Ishikawa (cell line): ENCODE measurements at regions not wholly inside any gene's neighbourhood (a gene's known extent, or its start where the extent isn't known, plus 50 kb on each side); places are given as distances from the start of the nearest gene placed in this dataset.

Source experiments
- CEBPB ChIP-seq: IDR thresholded peaks from 2 replicates; pipeline ENCODE4 v1.6.1; 2012
- EGR1 ChIP-seq: IDR thresholded peaks from 2 replicates; pipeline ENCODE4 v1.6.1; 2012
- EP300 ChIP-seq: IDR thresholded peaks from 2 replicates; pipeline ENCODE4 v1.6.1; 2012; ENCODE audit warnings: borderline replicate concordance
- RAD21 ChIP-seq: IDR thresholded peaks from 2 replicates; pipeline ENCODE4 v1.6.1; 2012; ENCODE audit warnings: low read depth
- YY1 ChIP-seq: IDR thresholded peaks from 2 replicates; pipeline ENCODE4 v1.6.1; 2012; ENCODE audit warnings: low read depth
- TF ChIP-seq, protein P1 (sequence below): IDR thresholded peaks from 2 replicates; pipeline ENCODE4 v1.6.1; 2012

DNA sequence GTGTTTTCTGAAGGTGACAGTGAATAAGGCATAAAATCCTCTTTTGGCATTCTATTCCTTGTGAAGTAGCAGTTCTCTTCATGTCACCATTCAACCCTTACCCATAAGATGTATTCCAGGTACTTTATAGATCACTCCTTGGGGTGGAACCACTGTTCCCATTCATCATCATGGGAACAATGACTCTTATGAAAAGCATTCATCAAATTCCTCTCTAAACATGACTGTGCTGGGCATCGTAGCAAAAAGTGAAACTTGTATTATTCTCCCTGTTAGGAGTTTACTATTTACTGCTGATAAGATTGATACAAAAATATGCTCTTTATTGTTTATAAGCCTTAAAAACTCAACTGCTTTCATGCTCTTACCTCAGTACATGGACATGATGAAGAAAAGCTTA is 793.4 kb downstream of the LIG4 start:
- TF ChIP-seq, protein P1, sequence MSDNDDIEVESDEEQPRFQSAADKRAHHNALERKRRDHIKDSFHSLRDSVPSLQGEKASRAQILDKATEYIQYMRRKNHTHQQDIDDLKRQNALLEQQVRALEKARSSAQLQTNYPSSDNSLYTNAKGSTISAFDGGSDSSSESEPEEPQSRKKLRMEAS, result no peak
- no peak for TF ChIP-seq EGR1
- TF ChIP-seq RAD21, result no peak
- no peak for TF ChIP-seq EP300
- no peak for TF ChIP-seq YY1
- no peak for TF ChIP-seq CEBPB
